GM13977 (cell line): ENCODE measurements at regions not wholly inside any gene's neighbourhood (a gene's known extent, or its start where the extent isn't known, plus 50 kb on each side); places are given as distances from the start of the nearest gene placed in this dataset.

Source experiments
- DNase-seq: peaks from one replicate; pipeline ENCODE4 v3.0.0; 2012; ENCODE audit warnings: low spot score
- CTCF ChIP-seq: IDR thresholded peaks from 2 replicates; pipeline ENCODE4 v1.5.1; 2012; ENCODE audit warnings: mild to moderate bottlenecking, control low read depth; ENCODE audit not compliant: insufficient read depth; ENCODE audit errors: extremely low read depth, missing control alignments
- in situ Hi-C: fragments of 300-500 bp; cut with MboI; formaldehyde crosslinking; loops from one replicate; pipeline ENCODE4 v1.12.0; 2022; ENCODE audit warnings: low sequenced_read_pairs, low pct_unique_long_range_greater_than_20kb, mixed read lengths, inconsistent platforms; ENCODE audit not compliant: unreplicated experiment

GRCh38 chr5:88542786-88543185, 274.1 kb upstream of the TMEM161B start:
- in situ Hi-C loops = no loop called here
- no peak for TF ChIP-seq CTCF
- DNase-seq = no peak

GRCh38 chr5:88540471-88541115, 271.9 kb upstream of the TMEM161B start:
- no peak for TF ChIP-seq CTCF
- in situ Hi-C loops = no loop called here
- DNase-seq = no peak

- DNase-seq = no peak
- TF ChIP-seq CTCF = no peak
- in situ Hi-C loops = no loop called here
Observed at GRCh38 chr5:88539693-88540365, 271.2 kb upstream of the TMEM161B start.

GRCh38 chr5:88539026-88539425, 270.4 kb upstream of the TMEM161B start:
- TF ChIP-seq CTCF = no peak
- in situ Hi-C loops = no loop called here
- no peak for DNase-seq

GRCh38 chr5:88536146-88536545, 267.5 kb upstream of the TMEM161B start:
- in situ Hi-C loops = no loop called here
- DNase-seq = no peak

GRCh38 chr5:88524941-88525340, 256.3 kb upstream of the TMEM161B start:
- TF ChIP-seq CTCF = no peak
- DNase-seq = no peak
- in situ Hi-C loops = no loop called here

More at GRCh38 chr5:88536146-88536545, 267.5 kb upstream of the TMEM161B start:
- TF ChIP-seq CTCF = no peak
